Loucy (cell line): ENCODE measurements at regions not wholly inside any gene's neighbourhood (a gene's known extent, or its start where the extent isn't known, plus 50 kb on each side); places are given as distances from the start of the nearest gene placed in this dataset.

Source experiments
- H2AFZ ChIP-seq: fragments of 200-600 bp; sonication (generic); 2 replicates; pipeline ENCODE4 v1.6.0; 2016; ENCODE audit warnings: antibody characterized with exemption, mild to moderate bottlenecking, low read length, moderate library complexity
- H3F3A ChIP-seq: fragments of 200-600 bp; 2 replicates; pipeline ENCODE4 v1.6.0; 2016; ENCODE audit warnings: antibody characterized with exemption, low read depth, mild to moderate bottlenecking
- H3K27me3 ChIP-seq: fragments of 200-600 bp; sonication (generic); 2 replicates; pipeline ENCODE4 v1.6.1; 2014; ENCODE audit warnings: low read length, mild to moderate bottlenecking; ENCODE audit not compliant: insufficient read depth, poor library complexity, severe bottlenecking
- H3K36me3 ChIP-seq: fragments of 200-600 bp; sonication (generic); 2 replicates; pipeline ENCODE4 v1.6.1; 2016; ENCODE audit warnings: low read length; ENCODE audit not compliant: insufficient read depth
- H3K4me1 ChIP-seq: fragments of 200-600 bp; sonication (generic); 2 replicates; pipeline ENCODE4 v1.5.1; 2014; ENCODE audit warnings: low read length, mild to moderate bottlenecking; ENCODE audit not compliant: insufficient read depth, poor library complexity, severe bottlenecking
- H3K4me2 ChIP-seq: fragments of 200-600 bp; sonication (generic); 2 replicates; pipeline ENCODE4 v1.6.0; 2014; ENCODE audit warnings: antibody characterized with exemption, low read length, low read depth, mild to moderate bottlenecking; ENCODE audit not compliant: poor library complexity, severe bottlenecking
- H3K4me3 ChIP-seq: fragments of 200-600 bp; sonication (generic); 2 replicates; pipeline ENCODE4 v1.5.1; 2014; ENCODE audit warnings: low read length, mild to moderate bottlenecking, mixed read lengths; ENCODE audit not compliant: poor library complexity, severe bottlenecking
- H3K79me2 ChIP-seq: fragments of 200-600 bp; sonication (generic); 2 replicates; pipeline ENCODE4 v1.6.1; 2014; ENCODE audit warnings: low read length; ENCODE audit not compliant: insufficient read depth
- H3K9ac ChIP-seq: fragments of 200-600 bp; sonication (generic); 2 replicates; pipeline ENCODE4 v1.6.0; 2014; ENCODE audit warnings: mild to moderate bottlenecking, low read depth, low read length, moderate library complexity; ENCODE audit not compliant: poor library complexity, severe bottlenecking
- H3K9me2 ChIP-seq: fragments of 200-600 bp; sonication (generic); replicated peaks from 2 replicates; pipeline ENCODE4 v1.6.1; 2016; ENCODE audit warnings: low read depth, low read length, mixed read lengths
- H3K9me3 ChIP-seq: fragments of 200-600 bp; sonication (generic); 2 replicates; pipeline ENCODE4 v1.6.1; 2014; ENCODE audit warnings: mild to moderate bottlenecking, antibody characterized with exemption, low read length, low read depth; ENCODE audit not compliant: insufficient read depth
- H4K20me1 ChIP-seq: fragments of 200-600 bp; sonication (generic); 2 replicates; pipeline ENCODE4 v1.6.0; 2014; ENCODE audit warnings: antibody characterized with exemption, low read length, mild to moderate bottlenecking; ENCODE audit not compliant: insufficient read depth, poor library complexity, severe bottlenecking
- EZH2phosphoT487 ChIP-seq: fragments of 200-600 bp; IDR thresholded peaks from 2 replicates; pipeline ENCODE4 v1.6.1; 2018; ENCODE audit warnings: antibody characterized with exemption, mild to moderate bottlenecking, moderate library complexity, borderline replicate concordance
- TF ChIP-seq, protein P1 (sequence below): fragments of 200-600 bp; sonication (generic); conservative IDR thresholded peaks from 2 replicates; pipeline ENCODE4 v1.5.1; 2014; ENCODE audit warnings: mild to moderate bottlenecking, antibody characterized with exemption, low read length

DNA sequence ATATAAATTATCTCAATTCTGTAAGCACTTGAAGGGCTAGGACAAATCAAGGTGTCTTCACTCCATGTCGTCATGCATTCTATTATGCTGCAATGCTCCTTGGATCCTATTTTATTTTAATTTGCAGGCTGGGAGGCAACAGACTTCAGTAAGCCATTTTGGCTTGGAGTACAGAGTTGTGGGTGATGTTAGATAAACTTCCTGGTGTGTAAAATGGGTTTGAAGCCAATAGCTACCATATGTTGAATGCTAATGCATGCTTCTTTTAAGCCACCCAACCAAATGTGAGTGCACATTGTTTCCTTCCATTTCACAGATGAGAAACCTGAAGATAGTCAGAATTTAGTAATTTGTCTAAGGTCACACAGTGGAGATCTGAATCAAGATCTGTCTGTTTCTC is 482.8 kb downstream of the DISC1 start:
- no peaks in the 10 kb centered on the region for H3K36me3 ChIP-seq
- H4K20me1 ChIP-seq = no peaks in the 10 kb centered on the region
- TF ChIP-seq, protein P1, sequence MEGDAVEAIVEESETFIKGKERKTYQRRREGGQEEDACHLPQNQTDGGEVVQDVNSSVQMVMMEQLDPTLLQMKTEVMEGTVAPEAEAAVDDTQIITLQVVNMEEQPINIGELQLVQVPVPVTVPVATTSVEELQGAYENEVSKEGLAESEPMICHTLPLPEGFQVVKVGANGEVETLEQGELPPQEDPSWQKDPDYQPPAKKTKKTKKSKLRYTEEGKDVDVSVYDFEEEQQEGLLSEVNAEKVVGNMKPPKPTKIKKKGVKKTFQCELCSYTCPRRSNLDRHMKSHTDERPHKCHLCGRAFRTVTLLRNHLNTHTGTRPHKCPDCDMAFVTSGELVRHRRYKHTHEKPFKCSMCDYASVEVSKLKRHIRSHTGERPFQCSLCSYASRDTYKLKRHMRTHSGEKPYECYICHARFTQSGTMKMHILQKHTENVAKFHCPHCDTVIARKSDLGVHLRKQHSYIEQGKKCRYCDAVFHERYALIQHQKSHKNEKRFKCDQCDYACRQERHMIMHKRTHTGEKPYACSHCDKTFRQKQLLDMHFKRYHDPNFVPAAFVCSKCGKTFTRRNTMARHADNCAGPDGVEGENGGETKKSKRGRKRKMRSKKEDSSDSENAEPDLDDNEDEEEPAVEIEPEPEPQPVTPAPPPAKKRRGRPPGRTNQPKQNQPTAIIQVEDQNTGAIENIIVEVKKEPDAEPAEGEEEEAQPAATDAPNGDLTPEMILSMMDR = no peak
- no peak for TF ChIP-seq EZH2phosphoT487
- no peaks in the 10 kb centered on the region for H3K9me2 ChIP-seq
- H3K4me1 ChIP-seq = no peaks in the 10 kb centered on the region
- H3K9ac ChIP-seq = no peak overlapping the region
- no peaks in the 10 kb centered on the region for H3K79me2 ChIP-seq
- no peaks in the 10 kb centered on the region for H3F3A ChIP-seq
- no peaks in the 10 kb centered on the region for H3K27me3 ChIP-seq
- H3K4me2 ChIP-seq = no peak overlapping the region
- no peak overlapping the region for H3K4me3 ChIP-seq
- no peak overlapping the region for H2AFZ ChIP-seq
- H3K9me3 ChIP-seq = no peaks in the 10 kb centered on the region

DNA sequence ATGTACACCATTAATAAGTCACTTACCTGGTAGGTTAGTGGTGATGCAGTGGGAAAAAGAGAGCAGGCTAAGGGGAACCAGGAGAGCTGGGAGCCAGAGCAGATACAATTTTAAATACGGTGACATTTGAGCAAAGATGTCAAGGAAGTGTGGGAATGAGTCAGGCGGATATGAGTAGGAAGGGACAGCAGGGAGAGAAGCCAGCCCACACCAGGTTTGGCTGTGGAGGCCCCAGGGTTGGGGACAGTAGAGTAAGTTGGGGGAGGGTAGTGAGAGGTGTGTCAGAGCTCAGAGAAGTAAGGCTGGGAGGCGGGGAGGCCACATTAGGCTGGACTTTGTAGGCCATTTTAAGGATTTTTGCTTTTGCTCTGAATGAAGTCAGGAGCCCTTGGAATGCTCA is 482.0 kb downstream of the DISC1 start:
- no peaks in the 10 kb centered on the region for H3K36me3 ChIP-seq
- no peak overlapping the region for H3K4me3 ChIP-seq
- H3K79me2 ChIP-seq = no peaks in the 10 kb centered on the region
- no peaks in the 10 kb centered on the region for H3K4me1 ChIP-seq
- no peaks in the 10 kb centered on the region for H3K27me3 ChIP-seq
- TF ChIP-seq, protein P1 = no peak
- TF ChIP-seq EZH2phosphoT487 = no peak
- H2AFZ ChIP-seq = no peak overlapping the region
- no peaks in the 10 kb centered on the region for H3F3A ChIP-seq
- H3K9me2 ChIP-seq = no peaks in the 10 kb centered on the region
- no peak overlapping the region for H3K4me2 ChIP-seq
- H3K9me3 ChIP-seq = no peaks in the 10 kb centered on the region
- no peak overlapping the region for H3K9ac ChIP-seq
- H4K20me1 ChIP-seq = no peaks in the 10 kb centered on the region

DNA sequence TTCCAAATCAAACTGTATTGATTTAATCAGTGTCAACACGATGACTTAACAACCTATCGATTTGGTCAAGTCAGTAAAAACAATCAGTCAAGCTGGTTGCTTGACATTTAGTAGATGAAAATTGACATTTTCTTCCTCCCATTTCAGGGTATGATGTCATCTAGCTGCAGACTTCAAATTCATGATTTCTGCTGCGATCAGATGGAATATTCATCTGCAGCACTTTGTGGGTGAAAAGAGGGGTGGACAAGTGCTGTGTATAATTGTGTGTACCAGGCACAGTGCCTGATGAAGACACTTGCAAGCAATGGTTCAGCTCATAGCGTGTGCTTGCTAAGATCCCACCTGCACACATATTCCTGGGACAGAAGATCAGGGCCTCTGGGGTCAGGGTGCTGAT is 479.8 kb downstream of the DISC1 start:
- Histone ChIP-seq H3K9me2 (no peaks in the 10 kb centered on the region), H2AFZ (no peak overlapping the region), H3K27me3 (no peaks in the 10 kb centered on the region), H3K9me3 (no peaks in the 10 kb centered on the region), H3F3A (no peaks in the 10 kb centered on the region), H4K20me1 (no peaks in the 10 kb centered on the region), H3K79me2 (no peaks in the 10 kb centered on the region), H3K4me2 (no peak overlapping the region), H3K36me3 (no peaks in the 10 kb centered on the region), H3K9ac (no peak overlapping the region), H3K4me1 (no peaks in the 10 kb centered on the region), H3K4me3 (no peak overlapping the region)
- TF ChIP-seq, protein P1 = no peak
- no peak for TF ChIP-seq EZH2phosphoT487
